T-cell (primary cell): ENCODE measurements at regions not wholly inside any gene's neighbourhood (a gene's known extent, or its start where the extent isn't known, plus 50 kb on each side); places are given as distances from the start of the nearest gene placed in this dataset.

ENCODE experiments used
- ATAC-seq, 4 experiments: fragments of 200-7000 bp in 3 of 4; fragments of 150-1000 bp in 1 of 4; cut with Tn5 transposase; replicated peaks in 1 of 4; 1 replicate in 3 of 4; 2 replicates in 1 of 4; pipeline ENCODE4 v1.10.0; 2021; ENCODE audit warnings: moderate library complexity in 3 of 4, mild to moderate bottlenecking in 2 of 4, moderate number of reproducible peaks in 1 of 4
- CTCF ChIA-PET, 2 donors: fragments of 300-600 bp; sonication (Branson Sonifier 250); formaldehyde crosslinking; loops; one replicate each; lab custom pipeline; 2022; ENCODE audit warnings: antibody characterized with exemption in 2 of 2; lab: Charles Lee
- POLR2A ChIA-PET, 2 donors: fragments of 300-600 bp; sonication (Branson Sonifier 250); formaldehyde crosslinking; loops; one replicate each; lab custom pipeline; 2022; ENCODE audit warnings: antibody characterized with exemption in 2 of 2; lab: Charles Lee
- DNase-seq, 35 experiments: peaks; one replicate each; pipeline versions ENCODE4 v3.0.0 to v3.0.0-alpha.2; 2013 to 2023
- H3K27ac ChIP-seq: one replicate; pipeline ENCODE4 v1.5.1; 2013; ENCODE audit warnings: low read length
- H3K27me3 ChIP-seq, 2 experiments: replicated peaks in 1 of 2; 1 replicate in 1 of 2; 2 replicates in 1 of 2; pipeline versions ENCODE4 v1.6.1 to v1.7.0; 2013; ENCODE audit warnings: low read length in 1 of 2, mixed read lengths in 1 of 2; ENCODE audit not compliant: control insufficient read depth in 2 of 2, insufficient read depth in 2 of 2; ENCODE audit errors: extremely low read depth in 1 of 2
- H3K36me3 ChIP-seq, 2 donors: 1 replicate in 1 of 2; 2 replicates in 1 of 2; pipeline versions ENCODE4 v1.6.1 to v1.7.0; 2013; ENCODE audit warnings: low read length in 1 of 2; ENCODE audit not compliant: control insufficient read depth in 2 of 2, insufficient read depth in 1 of 2; ENCODE audit errors: extremely low read depth in 1 of 2
- H3K4me1 ChIP-seq, 2 experiments: 1 replicate in 1 of 2; 2 replicates in 1 of 2; pipeline versions ENCODE4 v1.6.1 to v1.7.0; 2013; ENCODE audit warnings: low read length in 2 of 2, mixed read lengths in 1 of 2; ENCODE audit not compliant: insufficient read depth in 2 of 2, control insufficient read depth in 1 of 2; ENCODE audit errors: extremely low read depth in 1 of 2
- H3K4me3 ChIP-seq, 2 donors: 1 replicate in 1 of 2; 2 replicates in 1 of 2; pipeline versions ENCODE4 v1.5.1 to v1.7.0; 2013; ENCODE audit warnings: mild to moderate bottlenecking in 2 of 2, low read length in 1 of 2, moderate library complexity in 1 of 2; ENCODE audit not compliant: control insufficient read depth in 1 of 2; ENCODE audit errors: extremely low read depth in 1 of 2
- H3K9me3 ChIP-seq: 2 replicates; pipeline ENCODE4 v1.7.0; 2013
- H3K27ac Mint-ChIP-seq, 2 donors: one replicate each; pipeline ENCODE4 v1.8.0; 2020 to 2021; ENCODE audit warnings: mild to moderate bottlenecking in 2 of 2, mixed read lengths in 2 of 2
- H3K27me3 Mint-ChIP-seq, 2 donors: one replicate each; pipeline ENCODE4 v1.8.0; 2021 to 2022; ENCODE audit warnings: mixed read lengths in 2 of 2
- H3K36me3 Mint-ChIP-seq: one replicate; pipeline ENCODE4 v1.8.0; 2021; ENCODE audit warnings: mixed read lengths
- H3K4me1 Mint-ChIP-seq, 3 donors: one replicate each; pipeline ENCODE4 v1.8.0; 2020 to 2022; ENCODE audit warnings: mixed read lengths in 3 of 3, mild to moderate bottlenecking in 1 of 3
- H3K4me3 Mint-ChIP-seq, 3 donors: one replicate each; pipeline ENCODE4 v1.8.0; 2020 to 2022; ENCODE audit warnings: mild to moderate bottlenecking in 3 of 3, mixed read lengths in 3 of 3, moderate library complexity in 3 of 3
- H3K9me3 Mint-ChIP-seq, 3 donors: one replicate each; pipeline ENCODE4 v1.8.0; 2020 to 2022; ENCODE audit warnings: mixed read lengths in 3 of 3
- WGBS: methylation state at CpG from one replicate; pipeline ENCODE4 v1.1.5; 2013; ENCODE audit warnings: missing lambda C conversion rate; ENCODE audit not compliant: insufficient coverage; 5-methylcytosine and 5-hydroxymethylcytosine counted together

- WGBS, result 85% methylated on average over 2 of the region's 3 CpGs
- Mint-ChIP-seq H3K27ac (no peak overlapping the region), H3K36me3 (no peaks in the 10 kb centered on the region), H3K4me3 (no peak overlapping the region), H3K9me3 (peaks cover 0 to 4% (median 0%) of the 10 kb centered on the region in 3 donors), H3K4me1 (no peaks in the 10 kb centered on the region), H3K27me3 (peaks cover 38 to 51% of the 10 kb centered on the region in 2 donors)
- ATAC-seq (no peak), DNase-seq (no peak)
- Histone ChIP-seq H3K27me3 (peaks cover 0 to 2% of the 10 kb centered on the region in 2 experiments), H3K4me3 (no peak overlapping the region), H3K9me3 (no peaks in the 10 kb centered on the region), H3K4me1 (no peaks in the 10 kb centered on the region), H3K27ac (no peak overlapping the region), H3K36me3 (no peaks in the 10 kb centered on the region)
- POLR2A ChIA-PET, result interaction anchor here in 1 of 2 donors (1.0 kb wide), 1 partner anchor 15 kb away, joined by 3 read pairs; no protein-coding TSS in a partner anchor
- CTCF ChIA-PET, result no interaction called here
Measured at GRCh38 chr10:111158595-111158994, 81.8 kb downstream of the ADRA2A start.

GRCh38 chr10:111161109-111161874 lies 84.5 kb downstream of the ADRA2A start:
- ChIA-PET POLR2A (no interaction called here), CTCF (interaction anchor here in 1 of 2 donors (0.6 kb wide), 1 partner anchor 974 kb away, joined by 3 read pairs; no protein-coding TSS in a partner anchor)
- WGBS, result 63% methylated on average over 3 of the region's 7 CpGs
- DNase-seq, result no peak
- H3K9me3 Mint-ChIP-seq, result peaks cover 0 to 6% (median 0%) of the 10 kb centered on the region in 3 donors
- H3K27ac ChIP-seq, result no peak overlapping the region
- no peaks in the 10 kb centered on the region for H3K36me3 Mint-ChIP-seq
- no peaks in the 10 kb centered on the region for H3K9me3 ChIP-seq
- no peaks in the 10 kb centered on the region for H3K36me3 ChIP-seq
- H3K27me3 ChIP-seq, result peaks cover 0 to 2% of the 10 kb centered on the region in 2 experiments
- no peaks in the 10 kb centered on the region for H3K4me1 Mint-ChIP-seq
- no peak overlapping the region for H3K4me3 Mint-ChIP-seq
- H3K27ac Mint-ChIP-seq, result no peak overlapping the region
- no peak overlapping the region for H3K4me3 ChIP-seq
- ATAC-seq, result no peak
- no peaks in the 10 kb centered on the region for H3K4me1 ChIP-seq
- peaks cover 25 to 40% of the 10 kb centered on the region in 2 donors for H3K27me3 Mint-ChIP-seq

GRCh38 chr10:111171183-111171582 lies 94.4 kb downstream of the ADRA2A start:
- Histone ChIP-seq H3K36me3 (no peaks in the 10 kb centered on the region), H3K27ac (no peak overlapping the region), H3K4me1 (no peaks in the 10 kb centered on the region), H3K9me3 (no peaks in the 10 kb centered on the region), H3K27me3 (no peaks in the 10 kb centered on the region), H3K4me3 (no peak overlapping the region)
- POLR2A ChIA-PET, result no interaction called here
- CTCF ChIA-PET, result no interaction called here
- DNase-seq (no peak), ATAC-seq (no peak)
- Mint-ChIP-seq H3K36me3 (no peaks in the 10 kb centered on the region), H3K27ac (no peak overlapping the region), H3K27me3 (peaks cover 20 to 43% of the 10 kb centered on the region in 2 donors), H3K4me3 (no peak overlapping the region), H3K4me1 (no peaks in the 10 kb centered on the region), H3K9me3 (peaks cover 4 to 5% (median 5%) of the 10 kb centered on the region in 3 donors)
- WGBS, result 100% methylated on average over 1 of the region's 1 CpG

- Mint-ChIP-seq H3K9me3 (peaks cover 0 to 5% (median 0%) of the 10 kb centered on the region in 3 donors), H3K27ac (no peak overlapping the region), H3K36me3 (no peaks in the 10 kb centered on the region), H3K4me3 (no peak overlapping the region), H3K27me3 (peaks cover 28 to 42% of the 10 kb centered on the region in 2 donors), H3K4me1 (peaks cover 0 to 2% (median 0%) of the 10 kb centered on the region in 3 donors)
- WGBS, result 77% methylated on average over 2 of the region's 3 CpGs
- Histone ChIP-seq H3K9me3 (no peaks in the 10 kb centered on the region), H3K27me3 (no peaks in the 10 kb centered on the region), H3K4me3 (no peak overlapping the region), H3K27ac (no peak overlapping the region), H3K4me1 (no peaks in the 10 kb centered on the region), H3K36me3 (no peaks in the 10 kb centered on the region)
- CTCF ChIA-PET, result no interaction called here
- DNase-seq (no peak), ATAC-seq (no peak)
- POLR2A ChIA-PET, result no interaction called here
Measured at GRCh38 chr10:111175787-111176186, 99.0 kb downstream of the ADRA2A start.

GRCh38 chr10:111177379-111177778 lies 100.5 kb downstream of the ADRA2A start:
- H3K27me3 ChIP-seq, result no peaks in the 10 kb centered on the region
- no peaks in the 10 kb centered on the region for H3K9me3 ChIP-seq
- ChIA-PET POLR2A (no interaction called here), CTCF (no interaction called here)
- no peak overlapping the region for H3K27ac ChIP-seq
- ATAC-seq, result no peak
- Mint-ChIP-seq H3K27me3 (peaks cover 31 to 40% of the 10 kb centered on the region in 2 donors), H3K4me3 (no peak overlapping the region), H3K4me1 (peaks cover 0 to 2% (median 0%) of the 10 kb centered on the region in 3 donors), H3K36me3 (no peaks in the 10 kb centered on the region), H3K27ac (no peak overlapping the region), H3K9me3 (peaks cover 0 to 5% (median 0%) of the 10 kb centered on the region in 3 donors)
- no peak for DNase-seq
- H3K36me3 ChIP-seq, result no peaks in the 10 kb centered on the region
- no peak overlapping the region for H3K4me3 ChIP-seq
- no peaks in the 10 kb centered on the region for H3K4me1 ChIP-seq
- WGBS, result no CpG with 5 or more reads among the region's 2 CpGs

GRCh38 chr10:111179514-111179913 lies 102.7 kb downstream of the ADRA2A start:
- DNase-seq (no peak), ATAC-seq (no peak)
- Mint-ChIP-seq H3K4me1 (peaks cover 0 to 2% (median 0%) of the 10 kb centered on the region in 3 donors), H3K27ac (no peak overlapping the region), H3K4me3 (no peak overlapping the region), H3K27me3 (peaks cover 31 to 34% of the 10 kb centered on the region in 2 donors), H3K9me3 (peaks cover 0 to under 1% (median 0%) of the 10 kb centered on the region in 3 donors), H3K36me3 (no peaks in the 10 kb centered on the region)
- Histone ChIP-seq H3K4me3 (no peak overlapping the region), H3K4me1 (no peaks in the 10 kb centered on the region), H3K27ac (no peak overlapping the region), H3K9me3 (no peaks in the 10 kb centered on the region), H3K36me3 (no peaks in the 10 kb centered on the region), H3K27me3 (no peaks in the 10 kb centered on the region)
- ChIA-PET POLR2A (no interaction called here), CTCF (no interaction called here)
- no CpG with 5 or more reads among the region's 2 CpGs for WGBS
